NCI-H345 (cell line): ENCODE measurements at regions not wholly inside any gene's neighbourhood (a gene's known extent, or its start where the extent isn't known, plus 50 kb on each side); places are given as distances from the start of the nearest gene placed in this dataset.
"Not testable (repeated sequence)": the region's sequence is repeated elsewhere in the genome, so short reads cannot be mapped to it uniquely, and the experiment has no call there.

ENCODE experiments used
- DNase-seq: peaks from one replicate; lab custom pipeline; 2025; lab: John Stamatoyannopoulos, UW

- DNase-seq: no peak
Observed at GRCh38 chr10:8379906-8380832, 325.7 kb downstream of the GATA3 start.

GRCh38 chr10:8380833-8381496 lies 326.5 kb downstream of the GATA3 start:
- DNase-seq: no peak

GRCh38 chr10:8386781-8387180 lies 332.3 kb downstream of the GATA3 start:
- DNase-seq: no peak

- no peak for DNase-seq
Observed at GRCh38 chr10:8389630-8390029, 335.1 kb downstream of the GATA3 start.

GRCh38 chr10:8392216-8392615 lies 337.7 kb downstream of the GATA3 start:
- no peak for DNase-seq

- DNase-seq: no peak
Observed at GRCh38 chr10:8393531-8393930, 339.0 kb downstream of the GATA3 start.

GRCh38 chr10:8396675-8397074 lies 342.2 kb downstream of the GATA3 start:
- no peak for DNase-seq

GRCh38 chr10:8398771-8399170 lies 344.3 kb downstream of the GATA3 start:
- no peak for DNase-seq

- no peak for DNase-seq
Observed at GRCh38 chr10:8400151-8400550, 345.7 kb downstream of the GATA3 start.

GRCh38 chr10:8400892-8401291 lies 346.4 kb downstream of the GATA3 start:
- no peak for DNase-seq

- no peak for DNase-seq
Observed at GRCh38 chr10:8401531-8401930, 347.0 kb downstream of the GATA3 start.

GRCh38 chr10:8402576-8402975 lies 348.1 kb downstream of the GATA3 start:
- no peak for DNase-seq

- DNase-seq: no peak
Observed at GRCh38 chr10:8403711-8404371, 349.4 kb downstream of the GATA3 start.

GRCh38 chr10:8404721-8405120 lies 350.2 kb downstream of the GATA3 start:
- DNase-seq: no peak

GRCh38 chr10:8405596-8405995 lies 351.1 kb downstream of the GATA3 start:
- DNase-seq: no peak

- DNase-seq: no peak
Observed at GRCh38 chr10:8407501-8408021, 353.1 kb downstream of the GATA3 start.

GRCh38 chr10:8410506-8410905 lies 356.0 kb downstream of the GATA3 start:
- DNase-seq: no peak

- no peak for DNase-seq
Observed at GRCh38 chr10:8412541-8412940, 358.1 kb downstream of the GATA3 start.

- DNase-seq: not testable (repeated sequence)
Observed at GRCh38 chr10:8415029-8415428, 360.5 kb downstream of the GATA3 start.

GRCh38 chr10:8416192-8416701 lies 361.8 kb downstream of the GATA3 start:
- no peak for DNase-seq

- DNase-seq: no peak
Observed at GRCh38 chr10:8416760-8417159, 362.3 kb downstream of the GATA3 start.

- DNase-seq: no peak
Observed at GRCh38 chr10:8417631-8418030, 363.1 kb downstream of the GATA3 start.
